ENCODE measurements at regions not wholly inside any gene's neighbourhood (a gene's known extent, or its start where the extent isn't known, plus 50 kb on each side); places are given as distances from the start of the nearest gene placed in this dataset.

GRCh38 chr20:60430516-60431001 is 472.3 kb downstream of the CDH26 start:
- DNase-seq (ENCODE audit: insufficient read length, low spot score) (no peak), FAIRE-seq (no peak)
- TF ChIP-seq PAX5 (IDR thresholded peaks at IDR 0.05; ENCODE audit: insufficient read depth, low read length, severe bottlenecking) (no peak), SPI1 (IDR thresholded peaks at IDR 0.05; ENCODE audit: low read depth, low read length) (no peak), POU2F2 (IDR thresholded peaks at IDR 0.05; ENCODE audit: low read depth, low read length) (no peak), POLR2A (IDR thresholded peaks at IDR 0.05; ENCODE audit: low read depth, low read length) (no peak), POLR2AphosphoS5 (IDR thresholded peaks at IDR 0.05; ENCODE audit: low read depth, low read length) (no peak), TAF1 (IDR thresholded peaks at IDR 0.05; ENCODE audit: low read depth, low read length) (no peak)

GRCh38 chr20:60431349-60431748 is 473.1 kb downstream of the CDH26 start:
- DNase-seq (ENCODE audit: insufficient read length, low spot score), result no peak
- TF ChIP-seq POU2F2 (IDR thresholded peaks at IDR 0.05; ENCODE audit: low read depth, low read length) (no peak), TAF1 (IDR thresholded peaks at IDR 0.05; ENCODE audit: low read depth, low read length) (no peak)
- no peak for FAIRE-seq

- FAIRE-seq, result no peak
- DNase-seq (ENCODE audit: insufficient read length, low spot score), result no peak
- no peak for TF ChIP-seq POLR2AphosphoS5 (IDR thresholded peaks at IDR 0.05; ENCODE audit: low read depth, low read length)
These were observed 479.2 kb downstream of the CDH26 start for GRCh38 chr20:60437418-60437817.

- TF ChIP-seq POLR2AphosphoS5 (IDR thresholded peaks at IDR 0.05; ENCODE audit: low read depth, low read length), result no peak
- TF ChIP-seq POU2F2 (IDR thresholded peaks at IDR 0.05; ENCODE audit: low read depth, low read length), result no peak
- no peak for TF ChIP-seq TAF1 (IDR thresholded peaks at IDR 0.05; ENCODE audit: low read depth, low read length)
- no peak for TF ChIP-seq POLR2A (IDR thresholded peaks at IDR 0.05; ENCODE audit: low read depth, low read length)
- no peak for TF ChIP-seq SPI1 (IDR thresholded peaks at IDR 0.05; ENCODE audit: low read depth, low read length)
- no peak for TF ChIP-seq PAX5 (IDR thresholded peaks at IDR 0.05; ENCODE audit: insufficient read depth, low read length, severe bottlenecking)
- DNase-seq (ENCODE audit: insufficient read length, low spot score) (no peak), FAIRE-seq (no peak)
These were observed 488.3 kb downstream of the CDH26 start for GRCh38 chr20:60446267-60447111.

GRCh38 chr20:60447703-60448102 is 489.5 kb downstream of the CDH26 start:
- no peak for FAIRE-seq
- TF ChIP-seq POLR2A (IDR thresholded peaks at IDR 0.05; ENCODE audit: low read depth, low read length) (no peak), POLR2AphosphoS5 (IDR thresholded peaks at IDR 0.05; ENCODE audit: low read depth, low read length) (no peak), TAF1 (IDR thresholded peaks at IDR 0.05; ENCODE audit: low read depth, low read length) (no peak), PAX5 (IDR thresholded peaks at IDR 0.05; ENCODE audit: insufficient read depth, low read length, severe bottlenecking) (no peak), SPI1 (IDR thresholded peaks at IDR 0.05; ENCODE audit: low read depth, low read length) (no peak), POU2F2 (IDR thresholded peaks at IDR 0.05; ENCODE audit: low read depth, low read length) (no peak)

GRCh38 chr20:60453388-60454246 is 495.4 kb downstream of the CDH26 start:
- no peak for TF ChIP-seq PAX5 (IDR thresholded peaks at IDR 0.05; ENCODE audit: insufficient read depth, low read length, severe bottlenecking)
- no peak for TF ChIP-seq POLR2A (IDR thresholded peaks at IDR 0.05; ENCODE audit: low read depth, low read length)
- TF ChIP-seq TAF1 (IDR thresholded peaks at IDR 0.05; ENCODE audit: low read depth, low read length), result no peak
- no peak for TF ChIP-seq POLR2AphosphoS5 (IDR thresholded peaks at IDR 0.05; ENCODE audit: low read depth, low read length)
- no peak for TF ChIP-seq POU2F2 (IDR thresholded peaks at IDR 0.05; ENCODE audit: low read depth, low read length)
- no peak for TF ChIP-seq SPI1 (IDR thresholded peaks at IDR 0.05; ENCODE audit: low read depth, low read length)
- FAIRE-seq (no peak), DNase-seq (ENCODE audit: insufficient read length, low spot score) (no peak)

More at GRCh38 chr20:60447703-60448102, 489.5 kb downstream of the CDH26 start:
- no peak for DNase-seq (ENCODE audit: insufficient read length, low spot score)

GRCh38 chr20:60454491-60454890 is 496.3 kb downstream of the CDH26 start:
- DNase-seq (ENCODE audit: insufficient read length, low spot score) (no peak), FAIRE-seq (no peak)
- TF ChIP-seq POLR2A (IDR thresholded peaks at IDR 0.05; ENCODE audit: low read depth, low read length), result no peak
- no peak for TF ChIP-seq SPI1 (IDR thresholded peaks at IDR 0.05; ENCODE audit: low read depth, low read length)
- no peak for TF ChIP-seq TAF1 (IDR thresholded peaks at IDR 0.05; ENCODE audit: low read depth, low read length)
- TF ChIP-seq PAX5 (IDR thresholded peaks at IDR 0.05; ENCODE audit: insufficient read depth, low read length, severe bottlenecking), result no peak
- no peak for TF ChIP-seq POLR2AphosphoS5 (IDR thresholded peaks at IDR 0.05; ENCODE audit: low read depth, low read length)
- no peak for TF ChIP-seq POU2F2 (IDR thresholded peaks at IDR 0.05; ENCODE audit: low read depth, low read length)

GRCh38 chr20:60455272-60455671 is 497.0 kb downstream of the CDH26 start:
- DNase-seq (ENCODE audit: insufficient read length, low spot score), result no peak
- TF ChIP-seq PAX5 (IDR thresholded peaks at IDR 0.05; ENCODE audit: insufficient read depth, low read length, severe bottlenecking) (no peak), POLR2A (IDR thresholded peaks at IDR 0.05; ENCODE audit: low read depth, low read length) (no peak), SPI1 (IDR thresholded peaks at IDR 0.05; ENCODE audit: low read depth, low read length) (no peak), POLR2AphosphoS5 (IDR thresholded peaks at IDR 0.05; ENCODE audit: low read depth, low read length) (no peak), POU2F2 (IDR thresholded peaks at IDR 0.05; ENCODE audit: low read depth, low read length) (no peak), TAF1 (IDR thresholded peaks at IDR 0.05; ENCODE audit: low read depth, low read length) (no peak)
- no peak for FAIRE-seq

GRCh38 chr20:60459212-60459611 is 501.0 kb downstream of the CDH26 start:
- FAIRE-seq, result no peak

More at GRCh38 chr20:60459212-60459611, 501.0 kb downstream of the CDH26 start:
- no peak for DNase-seq (ENCODE audit: insufficient read length, low spot score)
- TF ChIP-seq POLR2A (IDR thresholded peaks at IDR 0.05; ENCODE audit: low read depth, low read length) (no peak), SPI1 (IDR thresholded peaks at IDR 0.05; ENCODE audit: low read depth, low read length) (no peak), POU2F2 (IDR thresholded peaks at IDR 0.05; ENCODE audit: low read depth, low read length) (no peak), TAF1 (IDR thresholded peaks at IDR 0.05; ENCODE audit: low read depth, low read length) (no peak), POLR2AphosphoS5 (IDR thresholded peaks at IDR 0.05; ENCODE audit: low read depth, low read length) (no peak), PAX5 (IDR thresholded peaks at IDR 0.05; ENCODE audit: insufficient read depth, low read length, severe bottlenecking) (no peak)

All from GM12891 (cell line).